ENCODE measurements at regions not wholly inside any gene's neighbourhood (a gene's known extent, or its start where the extent isn't known, plus 50 kb on each side); places are given as distances from the start of the nearest gene placed in this dataset.

- DNase-seq = no peak
- no peaks in the 10 kb centered on the region for H4K20me1 ChIP-seq (ENCODE audit: insufficient read depth, low read length)
- H3K4me1 ChIP-seq (ENCODE audit: low read length) = no peaks in the 10 kb centered on the region
- H3K4me3 ChIP-seq (ENCODE audit: low read length) = no peak overlapping the region
- H2AFZ ChIP-seq (ENCODE audit: low read length) = no peak overlapping the region
- TF ChIP-seq CTCF (IDR thresholded peaks at IDR 0.05; ENCODE audit: low read length) (no peak), EZH2phosphoT487 (IDR thresholded peaks at IDR 0.05; ENCODE audit: low read length) (no peak), EZH2 (optimal IDR thresholded peaks at IDR 0.05; ENCODE audit: low read depth, low read length) (no peak)
- no peaks in the 10 kb centered on the region for H3K36me3 ChIP-seq (replicated peaks; ENCODE audit: insufficient read depth, low read length)
- H3K9me3 ChIP-seq (replicated peaks; ENCODE audit: insufficient read depth, low read length) = no peaks in the 10 kb centered on the region
- H3K27ac ChIP-seq (ENCODE audit: low read length) = no peak overlapping the region
- H3F3A ChIP-seq (ENCODE audit: insufficient read depth, low read length) = no peaks in the 10 kb centered on the region
- no peaks in the 10 kb centered on the region for H3K79me2 ChIP-seq (ENCODE audit: low read length)
- no peaks in the 10 kb centered on the region for H3K9me2 ChIP-seq (replicated peaks; ENCODE audit: insufficient read depth, low read length)
- no peak overlapping the region for H3K4me2 ChIP-seq (ENCODE audit: low read depth, low read length)
- no peak overlapping the region for H3K9ac ChIP-seq (ENCODE audit: low read length)
- no peaks in the 10 kb centered on the region for H3K27me3 ChIP-seq (replicated peaks; ENCODE audit: insufficient read depth, low read length)
Measured at GRCh38 chr10:29007748-29008610, 280.9 kb upstream of the LYZL1 start.

- TF ChIP-seq CTCF (IDR thresholded peaks at IDR 0.05; ENCODE audit: low read length) = no peak
- Histone ChIP-seq H3F3A (ENCODE audit: insufficient read depth, low read length) (no peaks in the 10 kb centered on the region), H4K20me1 (ENCODE audit: insufficient read depth, low read length) (no peaks in the 10 kb centered on the region), H3K9ac (ENCODE audit: low read length) (no peak overlapping the region), H2AFZ (ENCODE audit: low read length) (no peak overlapping the region), H3K79me2 (ENCODE audit: low read length) (no peaks in the 10 kb centered on the region), H3K4me2 (ENCODE audit: low read depth, low read length) (no peak overlapping the region), H3K4me1 (ENCODE audit: low read length) (no peaks in the 10 kb centered on the region), H3K36me3 (replicated peaks; ENCODE audit: insufficient read depth, low read length) (no peaks in the 10 kb centered on the region), H3K27ac (ENCODE audit: low read length) (no peak overlapping the region), H3K27me3 (replicated peaks; ENCODE audit: insufficient read depth, low read length) (no peaks in the 10 kb centered on the region), H3K4me3 (ENCODE audit: low read length) (no peak overlapping the region), H3K9me3 (replicated peaks; ENCODE audit: insufficient read depth, low read length) (no peaks in the 10 kb centered on the region), H3K9me2 (replicated peaks; ENCODE audit: insufficient read depth, low read length) (no peaks in the 10 kb centered on the region)
- DNase-seq = no peak
Measured at GRCh38 chr10:29009464-29009863, 279.4 kb upstream of the LYZL1 start.

DNA sequence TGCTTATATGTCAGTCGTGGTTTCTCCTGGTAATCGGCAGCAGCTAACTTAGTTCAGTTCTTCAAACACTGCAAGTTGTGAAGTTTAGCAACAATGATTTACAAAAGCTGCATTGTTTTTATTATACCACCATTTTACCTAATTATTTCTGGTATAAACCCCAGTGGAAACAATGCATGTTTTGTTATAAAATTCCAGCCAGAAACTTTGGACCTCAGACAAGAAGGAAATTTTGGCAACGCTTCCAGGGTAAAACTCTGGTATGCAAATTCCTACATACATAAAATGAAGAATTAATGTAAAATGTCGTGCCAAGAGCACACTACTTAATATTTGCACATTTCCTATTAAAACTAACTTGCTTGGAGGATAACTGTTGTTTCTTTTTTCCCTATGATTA, 277.4 kb upstream of the LYZL1 start:
- no peaks in the 10 kb centered on the region for H3K27me3 ChIP-seq (replicated peaks; ENCODE audit: insufficient read depth, low read length)
- no peak overlapping the region for H3K4me2 ChIP-seq (ENCODE audit: low read depth, low read length)
- no peaks in the 10 kb centered on the region for H4K20me1 ChIP-seq (ENCODE audit: insufficient read depth, low read length)
- TF ChIP-seq CTCF (IDR thresholded peaks at IDR 0.05; ENCODE audit: low read length) (no peak), EZH2 (optimal IDR thresholded peaks at IDR 0.05; ENCODE audit: low read depth, low read length) (no peak), EZH2phosphoT487 (IDR thresholded peaks at IDR 0.05; ENCODE audit: low read length) (no peak)
- no peak overlapping the region for H3K4me3 ChIP-seq (ENCODE audit: low read length)
- no peak overlapping the region for H3K27ac ChIP-seq (ENCODE audit: low read length)
- no peak overlapping the region for H3K9ac ChIP-seq (ENCODE audit: low read length)
- H3K4me1 ChIP-seq (ENCODE audit: low read length) = no peaks in the 10 kb centered on the region
- no peaks in the 10 kb centered on the region for H3K79me2 ChIP-seq (ENCODE audit: low read length)
- H3F3A ChIP-seq (ENCODE audit: insufficient read depth, low read length) = no peaks in the 10 kb centered on the region
- no peaks in the 10 kb centered on the region for H3K9me2 ChIP-seq (replicated peaks; ENCODE audit: insufficient read depth, low read length)
- no peaks in the 10 kb centered on the region for H3K9me3 ChIP-seq (replicated peaks; ENCODE audit: insufficient read depth, low read length)
- no peaks in the 10 kb centered on the region for H3K36me3 ChIP-seq (replicated peaks; ENCODE audit: insufficient read depth, low read length)
- no peak for DNase-seq
- H2AFZ ChIP-seq (ENCODE audit: low read length) = no peak overlapping the region
